ENCODE measurements at regions not wholly inside any gene's neighbourhood (a gene's known extent, or its start where the extent isn't known, plus 50 kb on each side); places are given as distances from the start of the nearest gene placed in this dataset.

GRCh38 chr4:113838460-113838859 is 76.9 kb upstream of the CAMK2D start:
- no peak for DNase-seq (ENCODE audit: extremely low spot score)
- POLR2A ChIA-PET: no interaction called here
- CTCF ChIA-PET: no interaction called here

GRCh38 chr4:113837397-113837796 is 75.9 kb upstream of the CAMK2D start:
- POLR2A ChIA-PET: no interaction called here
- CTCF ChIA-PET: no interaction called here
- no peak for TF ChIP-seq FOXK2 (IDR thresholded peaks at IDR 0.05)
- TF ChIP-seq FOXM1 (IDR thresholded peaks at IDR 0.05; ENCODE audit: borderline replicate concordance): no peak
- no peak for TF ChIP-seq ZNF384 (IDR thresholded peaks at IDR 0.05)
- TF ChIP-seq SP1 (IDR thresholded peaks at IDR 0.05): no peak
- TF ChIP-seq ELF4 (IDR thresholded peaks at IDR 0.05): no peak
- TF ChIP-seq ARNT (IDR thresholded peaks at IDR 0.05): no peak
- TF ChIP-seq SUZ12 (IDR thresholded peaks at IDR 0.05): no peak
- no peak for TF ChIP-seq L3MBTL2 (conservative IDR thresholded peaks at IDR 0.05)
- no peak for TF ChIP-seq HDGF (IDR thresholded peaks at IDR 0.05; ENCODE audit: borderline replicate concordance)
- no peak for TF ChIP-seq NFRKB (IDR thresholded peaks at IDR 0.05)
- no peak for TF ChIP-seq TARDBP (IDR thresholded peaks at IDR 0.05)
- no peak for DNase-seq (ENCODE audit: extremely low spot score)

More at GRCh38 chr4:113838460-113838859, 76.9 kb upstream of the CAMK2D start:
- TF ChIP-seq SUZ12 (IDR thresholded peaks at IDR 0.05) (no peak), SP1 (IDR thresholded peaks at IDR 0.05) (no peak), NFRKB (IDR thresholded peaks at IDR 0.05) (no peak), FOXK2 (IDR thresholded peaks at IDR 0.05) (no peak), BHLHE40 (IDR thresholded peaks at IDR 0.05; ENCODE audit: borderline replicate concordance) (no peak), TARDBP (IDR thresholded peaks at IDR 0.05) (no peak), FOXA1 (IDR thresholded peaks at IDR 0.05) (no peak), L3MBTL2 (conservative IDR thresholded peaks at IDR 0.05) (no peak), CTBP1 (IDR thresholded peaks at IDR 0.05; ENCODE audit: borderline replicate concordance) (no peak), HDGF (IDR thresholded peaks at IDR 0.05; ENCODE audit: borderline replicate concordance) (no peak), ZNF384 (IDR thresholded peaks at IDR 0.05) (no peak)

- no peak for DNase-seq (ENCODE audit: extremely low spot score)
- POLR2A ChIA-PET: no interaction called here
- TF ChIP-seq ELF4 (IDR thresholded peaks at IDR 0.05): no peak
- TF ChIP-seq FOXM1 (IDR thresholded peaks at IDR 0.05; ENCODE audit: borderline replicate concordance): no peak
- no peak for TF ChIP-seq FOXK2 (IDR thresholded peaks at IDR 0.05)
- no peak for TF ChIP-seq BHLHE40 (IDR thresholded peaks at IDR 0.05; ENCODE audit: borderline replicate concordance)
- TF ChIP-seq L3MBTL2 (conservative IDR thresholded peaks at IDR 0.05): no peak
- no peak for TF ChIP-seq NFRKB (IDR thresholded peaks at IDR 0.05)
- no peak for TF ChIP-seq FOXA1 (IDR thresholded peaks at IDR 0.05)
- TF ChIP-seq PKNOX1 (IDR thresholded peaks at IDR 0.05): no peak
- no peak for TF ChIP-seq CTBP1 (IDR thresholded peaks at IDR 0.05; ENCODE audit: borderline replicate concordance)
- TF ChIP-seq HDGF (IDR thresholded peaks at IDR 0.05; ENCODE audit: borderline replicate concordance): no peak
- TF ChIP-seq TARDBP (IDR thresholded peaks at IDR 0.05): no peak
- no peak for TF ChIP-seq ZNF384 (IDR thresholded peaks at IDR 0.05)
- TF ChIP-seq LEF1 (IDR thresholded peaks at IDR 0.05; ENCODE audit: borderline replicate concordance): no peak
- TF ChIP-seq SP1 (IDR thresholded peaks at IDR 0.05): no peak
- TF ChIP-seq SUZ12 (IDR thresholded peaks at IDR 0.05): no peak
- no peak for TF ChIP-seq ARNT (IDR thresholded peaks at IDR 0.05)
- CTCF ChIA-PET: no interaction called here
Observed at GRCh38 chr4:113835005-113835404, 73.5 kb upstream of the CAMK2D start.

- POLR2A ChIA-PET: no interaction called here
- TF ChIP-seq L3MBTL2 (conservative IDR thresholded peaks at IDR 0.05): no peak
- no peak for TF ChIP-seq ARNT (IDR thresholded peaks at IDR 0.05)
- no peak for TF ChIP-seq CTBP1 (IDR thresholded peaks at IDR 0.05; ENCODE audit: borderline replicate concordance)
- TF ChIP-seq LEF1 (IDR thresholded peaks at IDR 0.05; ENCODE audit: borderline replicate concordance): no peak
- TF ChIP-seq BHLHE40 (IDR thresholded peaks at IDR 0.05; ENCODE audit: borderline replicate concordance): no peak
- no peak for TF ChIP-seq FOXM1 (IDR thresholded peaks at IDR 0.05; ENCODE audit: borderline replicate concordance)
- TF ChIP-seq SP1 (IDR thresholded peaks at IDR 0.05): no peak
- no peak for TF ChIP-seq SUZ12 (IDR thresholded peaks at IDR 0.05)
- TF ChIP-seq FOXK2 (IDR thresholded peaks at IDR 0.05): no peak
- TF ChIP-seq ZNF384 (IDR thresholded peaks at IDR 0.05): no peak
- TF ChIP-seq NFRKB (IDR thresholded peaks at IDR 0.05): no peak
- no peak for TF ChIP-seq FOXA1 (IDR thresholded peaks at IDR 0.05)
- no peak for TF ChIP-seq PKNOX1 (IDR thresholded peaks at IDR 0.05)
- no peak for DNase-seq (ENCODE audit: extremely low spot score)
- CTCF ChIA-PET: no interaction called here
Observed at GRCh38 chr4:113834298-113834697, 72.8 kb upstream of the CAMK2D start.

GRCh38 chr4:113832803-113833202 is 71.3 kb upstream of the CAMK2D start:
- DNase-seq (ENCODE audit: extremely low spot score): no peak
- CTCF ChIA-PET: no interaction called here
- TF ChIP-seq NFRKB (IDR thresholded peaks at IDR 0.05) (no peak), L3MBTL2 (conservative IDR thresholded peaks at IDR 0.05) (no peak), BHLHE40 (IDR thresholded peaks at IDR 0.05; ENCODE audit: borderline replicate concordance) (no peak), SP1 (IDR thresholded peaks at IDR 0.05) (no peak), FOXK2 (IDR thresholded peaks at IDR 0.05) (no peak), PKNOX1 (IDR thresholded peaks at IDR 0.05) (no peak), TARDBP (IDR thresholded peaks at IDR 0.05) (no peak), CTBP1 (IDR thresholded peaks at IDR 0.05; ENCODE audit: borderline replicate concordance) (no peak), ELF4 (IDR thresholded peaks at IDR 0.05) (no peak), FOXM1 (IDR thresholded peaks at IDR 0.05; ENCODE audit: borderline replicate concordance) (no peak), LEF1 (IDR thresholded peaks at IDR 0.05; ENCODE audit: borderline replicate concordance) (no peak), SUZ12 (IDR thresholded peaks at IDR 0.05) (no peak), ARNT (IDR thresholded peaks at IDR 0.05) (no peak), HDGF (IDR thresholded peaks at IDR 0.05; ENCODE audit: borderline replicate concordance) (no peak), FOXA1 (IDR thresholded peaks at IDR 0.05) (no peak)
- POLR2A ChIA-PET: no interaction called here

GRCh38 chr4:113831457-113831856 is 69.9 kb upstream of the CAMK2D start:
- POLR2A ChIA-PET: no interaction called here
- no peak for DNase-seq (ENCODE audit: extremely low spot score)
- TF ChIP-seq NFRKB (IDR thresholded peaks at IDR 0.05) (no peak), LEF1 (IDR thresholded peaks at IDR 0.05; ENCODE audit: borderline replicate concordance) (no peak), SP1 (IDR thresholded peaks at IDR 0.05) (no peak), L3MBTL2 (conservative IDR thresholded peaks at IDR 0.05) (no peak), SUZ12 (IDR thresholded peaks at IDR 0.05) (no peak), CTBP1 (IDR thresholded peaks at IDR 0.05; ENCODE audit: borderline replicate concordance) (no peak)
- CTCF ChIA-PET: no interaction called here
